Inflammatory macrophage (primary cell): ENCODE measurements at regions not wholly inside any gene's neighbourhood (a gene's known extent, or its start where the extent isn't known, plus 50 kb on each side); places are given as distances from the start of the nearest gene placed in this dataset.

Experiments
- DNase-seq, 2 donors: peaks; one replicate each; pipeline ENCODE4 v3.0.0-alpha.2; 2020 to 2022

GRCh38 chr1:72780212-72780611 is 497.9 kb upstream of the NEGR1 start:
- no peak for DNase-seq

GRCh38 chr1:72777918-72778317 is 495.6 kb upstream of the NEGR1 start:
- no peak for DNase-seq

DNA sequence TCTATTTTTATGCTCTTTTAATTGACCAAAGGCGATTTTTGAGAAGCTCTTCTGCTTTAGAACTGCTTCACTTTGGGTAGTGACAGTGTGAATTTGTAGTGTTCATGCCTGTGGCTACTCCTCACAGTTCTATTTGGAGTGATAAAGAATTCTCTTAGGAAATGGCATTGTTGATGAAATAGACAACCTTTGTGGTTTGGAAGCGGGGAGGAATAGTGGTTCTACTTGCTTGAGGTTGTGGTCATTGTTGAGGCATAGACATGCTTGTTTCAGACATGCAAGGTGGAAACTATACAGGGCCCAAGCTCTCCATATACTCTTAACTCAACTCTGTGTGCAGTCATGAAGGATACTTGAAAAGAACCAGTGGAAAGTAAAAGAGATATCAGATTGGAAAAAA is 481.1 kb upstream of the NEGR1 start:
- DNase-seq: no peak

DNA sequence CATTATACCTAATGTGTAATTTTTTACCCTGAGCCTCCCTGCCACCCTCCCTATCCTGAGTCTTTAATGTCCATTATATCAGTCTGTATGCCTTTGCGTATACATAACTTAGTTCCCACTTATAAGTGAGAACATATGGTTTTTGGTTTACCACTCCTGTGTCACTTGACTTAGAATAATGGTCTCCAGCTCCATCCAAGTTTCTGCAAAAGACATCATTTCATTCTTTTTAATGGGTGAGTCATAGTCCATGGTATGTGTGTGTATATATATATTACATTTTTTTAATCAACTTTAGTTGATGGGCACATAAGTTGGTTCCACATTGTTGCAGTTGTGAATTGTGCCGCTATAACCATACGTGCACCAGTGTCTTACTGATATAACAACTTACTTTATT is 477.1 kb upstream of the NEGR1 start:
- DNase-seq: no peak

GRCh38 chr1:72757843-72758242 is 475.5 kb upstream of the NEGR1 start:
- no peak for DNase-seq

DNA sequence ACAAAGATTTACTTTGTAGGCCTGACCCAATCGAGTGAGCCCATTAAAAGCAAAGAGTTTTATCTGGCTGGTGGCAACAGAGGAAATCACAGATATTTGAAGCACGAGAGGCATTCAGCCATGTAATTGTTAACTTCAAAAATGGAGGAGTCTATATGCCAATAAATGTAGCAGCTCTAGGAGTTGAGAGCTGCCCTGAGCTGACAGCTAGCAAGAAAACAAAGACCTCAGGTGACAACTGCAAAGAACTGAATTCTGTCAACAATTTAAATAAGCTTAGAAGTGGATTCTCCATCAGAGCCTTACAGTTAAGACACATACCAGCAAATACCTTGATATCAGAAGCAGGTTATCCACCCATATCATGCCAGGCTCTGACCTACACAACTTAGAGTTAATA is 463.1 kb upstream of the NEGR1 start:
- no peak for DNase-seq

- DNase-seq: no peak
Measured at GRCh38 chr1:72734415-72734814, 452.1 kb upstream of the NEGR1 start.

GRCh38 chr1:72724951-72725861 is 442.9 kb upstream of the NEGR1 start:
- DNase-seq: no peak

- DNase-seq: no peak
Measured at GRCh38 chr1:72705921-72706320, 423.6 kb upstream of the NEGR1 start.

GRCh38 chr1:72704841-72705477 is 422.6 kb upstream of the NEGR1 start:
- no peak for DNase-seq

DNA sequence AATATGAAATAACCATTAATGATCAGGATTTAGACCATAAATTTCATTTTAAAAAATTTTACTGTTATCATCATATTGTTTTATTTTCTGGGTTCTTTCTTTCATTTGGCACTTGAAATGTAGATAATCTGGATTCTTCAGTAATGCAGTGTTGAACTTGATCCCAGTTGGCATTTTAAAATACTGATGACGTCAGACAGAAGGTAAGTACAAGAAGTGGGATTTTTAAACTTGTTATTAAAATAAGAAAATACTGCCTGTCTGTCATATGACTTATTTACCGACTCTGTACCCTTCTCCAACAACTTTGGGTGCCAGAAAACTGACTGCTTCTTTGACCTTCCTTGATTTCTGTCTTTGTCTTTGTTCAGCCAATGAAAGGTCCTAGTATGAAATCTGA is 415.1 kb upstream of the NEGR1 start:
- DNase-seq: no peak

GRCh38 chr1:72693899-72694298 is 411.6 kb upstream of the NEGR1 start:
- no peak for DNase-seq

- no peak for DNase-seq
Measured at GRCh38 chr1:72693376-72693775, 411.0 kb upstream of the NEGR1 start.

DNA sequence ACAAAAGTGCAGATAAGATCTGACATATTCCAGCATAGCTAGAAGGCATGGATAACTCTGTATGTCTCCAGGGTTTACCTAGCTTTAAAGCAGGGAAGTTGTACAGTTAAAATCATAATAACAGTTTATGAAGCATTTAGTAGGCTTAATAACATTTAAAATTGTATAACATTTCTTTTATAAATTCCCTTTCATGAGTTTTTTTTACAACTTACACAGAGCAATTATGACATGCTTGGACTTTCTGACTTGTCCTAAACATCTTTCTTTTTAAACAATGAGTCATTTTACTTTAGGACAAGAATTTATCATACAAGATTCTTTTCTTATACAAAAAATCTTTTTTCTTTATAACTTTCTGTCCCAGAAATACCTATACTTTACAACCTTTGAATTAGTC is 408.5 kb upstream of the NEGR1 start:
- no peak for DNase-seq

GRCh38 chr1:72678683-72679082 is 396.3 kb upstream of the NEGR1 start:
- DNase-seq: no peak

DNA sequence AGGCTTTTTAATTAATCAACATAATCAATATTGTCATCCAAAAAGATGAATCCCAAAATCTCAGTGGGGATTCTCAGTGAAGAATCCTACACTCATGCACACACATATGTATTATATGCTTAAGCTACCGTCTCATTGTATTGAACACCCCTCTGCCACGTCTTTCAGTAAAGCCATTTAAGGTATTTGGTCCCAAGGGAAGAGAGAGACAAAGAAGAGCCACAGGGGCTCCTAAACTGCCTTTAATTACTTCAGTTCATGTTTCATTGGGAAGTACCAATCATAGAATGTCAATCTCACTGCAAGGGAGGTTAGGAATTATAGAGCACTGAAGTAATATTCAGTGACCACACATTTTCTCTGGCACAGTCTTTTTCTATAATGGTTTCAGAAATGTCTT is 388.6 kb upstream of the NEGR1 start:
- DNase-seq: no peak

GRCh38 chr1:72662918-72663317 is 380.6 kb upstream of the NEGR1 start:
- no peak for DNase-seq

DNA sequence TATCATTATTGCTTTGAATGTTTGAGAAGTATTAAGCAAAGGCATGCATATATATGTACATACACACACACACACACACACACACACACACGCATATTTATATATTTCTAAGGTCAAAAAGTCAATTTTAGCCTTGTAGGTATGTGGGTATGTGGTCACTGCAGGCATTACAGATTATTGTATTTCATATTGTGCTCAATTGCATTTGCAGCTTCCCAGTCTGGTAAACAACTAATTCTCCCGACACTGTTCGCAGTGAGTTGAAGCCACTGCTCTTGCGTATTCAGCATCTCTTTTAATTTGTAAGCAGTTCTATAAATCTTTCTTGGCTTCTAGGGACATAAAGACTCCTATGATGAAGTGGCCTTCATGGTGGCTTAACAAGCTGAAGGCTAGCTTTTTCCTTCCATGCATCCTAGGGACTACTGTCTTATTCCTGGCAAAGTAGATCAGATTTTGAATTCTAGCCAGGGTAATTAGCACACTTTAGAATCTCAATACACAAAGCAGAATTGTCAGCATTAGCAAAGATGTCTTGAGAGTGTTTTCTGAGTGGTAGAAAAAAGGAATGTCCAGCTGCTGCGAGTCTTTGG is 368.6 kb upstream of the NEGR1 start:
- DNase-seq: no peak

- no peak for DNase-seq
Measured at GRCh38 chr1:72649991-72650390, 367.7 kb upstream of the NEGR1 start.

- no peak for DNase-seq
Measured at GRCh38 chr1:72649211-72649888, 367.0 kb upstream of the NEGR1 start.

GRCh38 chr1:72648465-72648864 is 366.1 kb upstream of the NEGR1 start:
- DNase-seq: no peak

DNA sequence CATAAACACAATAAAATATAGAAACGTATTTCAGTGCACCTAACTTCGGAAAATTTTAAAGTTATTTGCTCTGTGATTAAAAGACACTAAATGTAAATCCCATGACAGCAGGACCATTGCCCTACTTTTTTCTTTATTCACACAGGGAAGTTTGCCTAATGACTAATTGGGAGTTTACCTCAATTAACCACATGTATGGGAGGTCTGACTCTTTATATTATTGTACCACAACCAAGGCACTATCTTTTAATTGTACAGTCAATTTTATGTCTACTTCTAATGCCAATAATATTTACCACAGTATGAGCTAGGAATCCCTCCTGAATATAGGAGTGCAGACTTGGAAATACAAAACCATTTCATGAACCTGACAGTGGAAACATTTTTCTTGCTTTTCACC is 360.8 kb upstream of the NEGR1 start:
- no peak for DNase-seq

GRCh38 chr1:72637593-72637992 is 355.3 kb upstream of the NEGR1 start:
- no peak for DNase-seq
